HG02798 (cell line): ENCODE measurements at regions not wholly inside any gene's neighbourhood (a gene's known extent, or its start where the extent isn't known, plus 50 kb on each side); places are given as distances from the start of the nearest gene placed in this dataset.

ENCODE experiments used
- ATAC-seq: cut with Tn5 transposase; IDR thresholded peaks from one replicate; pipeline ENCODE4 v1.9.1; 2021; ENCODE audit warnings: mild to moderate bottlenecking; ENCODE audit not compliant: unreplicated experiment, poor library complexity

- no peak for ATAC-seq
Measured at GRCh38 chr6:53216301-53216700, 67.7 kb upstream of the GCM1 start.

- ATAC-seq, result no peak
Measured at GRCh38 chr6:53214172-53214571, 65.5 kb upstream of the GCM1 start.

- ATAC-seq, result no peak
Measured at GRCh38 chr6:53210811-53211210, 62.2 kb upstream of the GCM1 start.

GRCh38 chr6:53209681-53210080 lies 61.0 kb upstream of the GCM1 start:
- ATAC-seq, result no peak

- no peak for ATAC-seq
Measured at GRCh38 chr6:53205778-53206177, 57.1 kb upstream of the GCM1 start.

- ATAC-seq, result no peak
Measured at GRCh38 chr6:53203483-53203882, 54.8 kb upstream of the GCM1 start.

GRCh38 chr6:53202052-53202451 lies 53.4 kb upstream of the GCM1 start:
- ATAC-seq, result no peak

GRCh38 chr6:53201270-53201669 lies 52.6 kb upstream of the GCM1 start:
- ATAC-seq, result no peak

GRCh38 chr6:53199765-53200164 lies 51.1 kb upstream of the GCM1 start:
- ATAC-seq, result no peak

- ATAC-seq, result peak; percentile 90
Measured at GRCh38 chr6:53199156-53199555, 50.5 kb upstream of the GCM1 start.
